Spleen (tissue), 11 donors: ENCODE measurements at regions not wholly inside any gene's neighbourhood (a gene's known extent, or its start where the extent isn't known, plus 50 kb on each side); places are given as distances from the start of the nearest gene placed in this dataset.
"Not testable (repeated sequence)": the region's sequence is repeated elsewhere in the genome, so short reads cannot be mapped to it uniquely, and the experiment has no call there.

Experiments
- DNase-seq: peaks from one replicate; pipeline ENCODE4 v3.0.0-alpha.2; 2020
- H3K27ac ChIP-seq, 8 donors: fragments of 200-600 bp; sonication (generic) in 7 of 8; 1 replicate in 4 of 8; 2 replicates in 4 of 8; pipeline versions ENCODE4 v1.5.0 to v1.8.0; 2016 to 2021; ENCODE audit warnings: inconsistent platforms in 4 of 8, mild to moderate bottlenecking in 4 of 8, moderate library complexity in 1 of 8
- H3K27me3 ChIP-seq, 7 donors: fragments of 200-600 bp; sonication (generic) in 6 of 7; replicated peaks in 1 of 7; 1 replicate in 4 of 7; 2 replicates in 3 of 7; pipeline versions ENCODE4 v1.5.0 to v1.8.0; 2016 to 2021; ENCODE audit warnings: inconsistent platforms in 3 of 7, mild to moderate bottlenecking in 1 of 7
- H3K36me3 ChIP-seq, 6 donors: fragments of 200-600 bp; sonication (generic) in 5 of 6; 1 replicate in 4 of 6; 2 replicates in 2 of 6; pipeline versions ENCODE4 v1.5.0 to v1.8.0; 2016 to 2021; ENCODE audit warnings: inconsistent platforms in 2 of 6
- H3K4me1 ChIP-seq, 6 donors: fragments of 200-600 bp; sonication (generic) in 5 of 6; 1 replicate in 3 of 6; 2 replicates in 3 of 6; pipeline versions ENCODE4 v1.5.0 to v1.8.0; 2016 to 2021; ENCODE audit warnings: inconsistent platforms in 3 of 6
- H3K4me3 ChIP-seq, 8 donors: fragments of 200-600 bp; sonication (generic) in 7 of 8; 1 replicate in 4 of 8; 2 replicates in 4 of 8; pipeline versions ENCODE4 v1.5.0 to v1.8.0; 2016 to 2021; ENCODE audit warnings: inconsistent platforms in 4 of 8, mild to moderate bottlenecking in 4 of 8, moderate library complexity in 2 of 8
- H3K9me3 ChIP-seq, 8 donors: fragments of 200-600 bp; sonication (generic) in 7 of 8; 1 replicate in 4 of 8; 2 replicates in 4 of 8; pipeline versions ENCODE4 v1.5.0 to v1.8.0; 2016 to 2021; ENCODE audit warnings: inconsistent platforms in 4 of 8
- POLR2A ChIP-seq, 3 donors: fragments of 450-650 bp; IDR thresholded peaks; one replicate each; pipeline ENCODE4 v1.5.1; 2017; ENCODE audit warnings: antibody characterized with exemption in 3 of 3, mild to moderate bottlenecking in 1 of 3
- POLR2AphosphoS5 ChIP-seq, 3 donors: sonication (generic); formaldehyde crosslinking; IDR thresholded peaks; one replicate each; pipeline ENCODE4 v1.5.1; 2017; ENCODE audit warnings: antibody characterized with exemption in 3 of 3
- WGBS, 5 donors: extraction: QIAGEN DNeasy Blood & Tissue Kit in 3 of 5; methylation state at CpG; one replicate each; pipeline versions ENCODE4 v1.1.5 to v1.1.7; 2013 to 2018; 5-methylcytosine and 5-hydroxymethylcytosine counted together
- intact Hi-C: fragments of 100-400 bp; cut with DNase I; formaldehyde crosslinking; loops from one replicate; pipeline ENCODE4 v1.15.0; 2023; ENCODE audit warnings: low total_unique reads
- TF ChIP-seq, protein P1 (sequence below), 11 experiments: fragments of 200-600 bp in 7 of 11; fragments of 450-650 bp in 4 of 11; sonication (generic) in 4 of 11; IDR thresholded peaks in 8 of 11; conservative IDR thresholded peaks in 3 of 11; 1 replicate in 7 of 11; 2 replicates in 4 of 11; pipeline versions ENCODE4 v1.4.0 to v1.8.0; 2016 to 2021; ENCODE audit warnings: antibody characterized with exemption in 11 of 11, inconsistent platforms in 4 of 11, mild to moderate bottlenecking in 1 of 11
- donor health status: healthy with polysubstance abuse.
- donor health status: DM: no; HTN: no; CAD: no; lungs with moderate emphysema.
- donor health status: DM: no; HTN: no; CAD: no.
- donor health status: Bipolar disorder and iron deficiency.
- donor health status: healthy.
- donor health status: DM: no; HTN: no; CAD: no.
- donor health status: DM: yes; HTN: yes; CAD: no.

DNA sequence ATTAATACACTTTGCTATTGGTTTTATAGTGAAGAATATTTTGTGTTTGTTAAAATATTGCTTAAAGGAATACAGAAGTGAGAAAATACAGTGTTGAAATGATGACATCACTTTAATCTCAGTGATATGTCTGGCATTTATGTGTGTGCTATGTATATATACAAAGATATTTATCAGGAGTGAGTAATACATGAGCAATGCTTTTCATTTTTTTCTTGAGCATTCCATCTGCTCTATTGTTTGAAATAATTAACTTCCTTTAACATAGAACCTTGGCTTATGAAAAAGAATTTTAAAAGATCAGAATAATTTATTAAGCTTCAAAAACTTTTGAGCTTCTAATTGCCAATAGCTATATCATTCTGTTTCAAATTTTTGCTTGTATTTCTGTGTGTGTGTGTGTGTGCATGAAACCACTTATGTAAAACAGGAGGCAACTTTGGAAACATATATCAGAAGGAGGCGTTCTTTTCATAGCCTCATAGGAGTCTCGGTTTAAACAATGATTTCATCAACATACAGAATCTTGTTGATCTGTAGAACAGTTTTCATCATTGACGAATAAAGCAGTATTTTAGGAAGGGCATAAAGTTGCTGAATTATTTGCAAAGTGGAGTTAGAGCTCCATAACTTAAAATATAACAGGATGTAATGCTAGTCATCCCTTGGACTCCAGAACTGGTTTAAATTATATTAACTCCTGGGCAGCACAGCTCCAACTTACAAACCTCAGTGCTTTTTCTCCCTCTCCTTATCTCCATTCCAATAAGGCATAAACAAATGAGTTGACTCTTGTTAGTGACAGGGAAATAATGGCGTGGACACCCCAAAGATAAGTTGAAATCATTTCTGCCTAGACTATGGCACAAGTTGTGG is 228.4 kb upstream of the DGKB start:
- DNase-seq: no peak
- no peak overlapping the region for H3K27ac ChIP-seq
- no peaks in the 10 kb centered on the region for H3K36me3 ChIP-seq
- 74 to 85% (median 79%) methylated on average over 4 of the region's 4 CpGs for WGBS, 5 donors
- no peak overlapping the region for H3K4me3 ChIP-seq
- intact Hi-C loops: no loop called here
- no peaks in the 10 kb centered on the region for H3K4me1 ChIP-seq
- H3K27me3 ChIP-seq: no peaks in the 10 kb centered on the region
- no peak for TF ChIP-seq POLR2A (IDR thresholded peaks at IDR 0.05)
- TF ChIP-seq, protein P1, sequence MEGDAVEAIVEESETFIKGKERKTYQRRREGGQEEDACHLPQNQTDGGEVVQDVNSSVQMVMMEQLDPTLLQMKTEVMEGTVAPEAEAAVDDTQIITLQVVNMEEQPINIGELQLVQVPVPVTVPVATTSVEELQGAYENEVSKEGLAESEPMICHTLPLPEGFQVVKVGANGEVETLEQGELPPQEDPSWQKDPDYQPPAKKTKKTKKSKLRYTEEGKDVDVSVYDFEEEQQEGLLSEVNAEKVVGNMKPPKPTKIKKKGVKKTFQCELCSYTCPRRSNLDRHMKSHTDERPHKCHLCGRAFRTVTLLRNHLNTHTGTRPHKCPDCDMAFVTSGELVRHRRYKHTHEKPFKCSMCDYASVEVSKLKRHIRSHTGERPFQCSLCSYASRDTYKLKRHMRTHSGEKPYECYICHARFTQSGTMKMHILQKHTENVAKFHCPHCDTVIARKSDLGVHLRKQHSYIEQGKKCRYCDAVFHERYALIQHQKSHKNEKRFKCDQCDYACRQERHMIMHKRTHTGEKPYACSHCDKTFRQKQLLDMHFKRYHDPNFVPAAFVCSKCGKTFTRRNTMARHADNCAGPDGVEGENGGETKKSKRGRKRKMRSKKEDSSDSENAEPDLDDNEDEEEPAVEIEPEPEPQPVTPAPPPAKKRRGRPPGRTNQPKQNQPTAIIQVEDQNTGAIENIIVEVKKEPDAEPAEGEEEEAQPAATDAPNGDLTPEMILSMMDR (IDR thresholded peaks at IDR 0.05 in 8 of 11, conservative IDR thresholded peaks at IDR 0.05 in 3 of 11): no peak
- TF ChIP-seq POLR2AphosphoS5 (IDR thresholded peaks at IDR 0.05): no peak
- no peaks in the 10 kb centered on the region for H3K9me3 ChIP-seq

DNA sequence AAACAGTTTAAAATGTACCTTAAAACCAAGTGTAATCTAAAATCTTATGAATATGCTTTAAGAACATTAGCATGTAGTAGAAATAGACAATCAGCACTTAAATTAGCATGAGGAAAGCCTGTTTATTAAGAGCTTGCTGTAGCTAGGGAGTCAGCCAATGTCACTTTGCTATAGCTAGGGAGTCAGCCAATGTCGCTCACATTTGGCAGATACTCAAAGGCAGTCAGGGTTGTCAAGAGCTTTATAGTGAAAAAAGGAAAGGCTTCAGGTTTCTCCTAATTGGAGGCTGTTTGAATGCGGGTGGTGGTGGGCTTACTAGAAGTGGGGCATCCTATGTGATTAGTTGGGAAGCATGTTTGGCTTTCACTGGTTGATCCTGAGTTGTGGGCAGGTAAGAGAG is 226.2 kb upstream of the DGKB start:
- H3K4me1 ChIP-seq: no peaks in the 10 kb centered on the region
- no peaks in the 10 kb centered on the region for H3K36me3 ChIP-seq
- no peaks in the 10 kb centered on the region for H3K27me3 ChIP-seq
- no peak overlapping the region for H3K4me3 ChIP-seq
- 60 to 94% (median 79%) methylated on average over 2 of the region's 2 CpGs for whole genome bisulfite sequencing, 5 donors
- intact Hi-C loops: no loop called here
- no peak overlapping the region for H3K27ac ChIP-seq
- H3K9me3 ChIP-seq: no peaks in the 10 kb centered on the region
- TF ChIP-seq, protein P1 (IDR thresholded peaks at IDR 0.05 in 8 of 11, conservative IDR thresholded peaks at IDR 0.05 in 3 of 11): no peak
- TF ChIP-seq POLR2AphosphoS5 (IDR thresholded peaks at IDR 0.05) (no peak), POLR2A (IDR thresholded peaks at IDR 0.05) (no peak)
- DNase-seq: no peak

DNA sequence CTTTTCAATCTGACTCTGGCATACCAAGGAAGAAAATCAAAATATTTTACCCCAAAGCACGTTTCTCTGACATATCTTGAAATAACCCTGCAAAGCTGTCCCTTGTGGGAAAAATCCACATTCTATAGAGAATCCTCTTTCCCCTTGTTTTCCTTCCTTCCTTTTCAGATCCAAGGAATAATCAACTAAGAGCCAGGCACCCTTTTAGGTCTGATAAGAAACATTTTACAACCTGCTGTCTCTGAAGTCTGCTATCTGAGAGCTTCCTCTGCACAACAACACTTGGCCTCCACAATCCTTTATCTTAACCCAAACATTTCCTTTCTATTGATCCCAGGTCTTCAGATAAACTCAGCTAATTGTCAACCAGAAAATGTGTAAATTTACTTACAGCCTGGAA is 224.1 kb upstream of the DGKB start:
- H3K9me3 ChIP-seq, H3K27me3 ChIP-seq, H3K4me3 ChIP-seq, DNase-seq, H3K36me3 ChIP-seq, intact Hi-C loops, H3K4me1 ChIP-seq, H3K27ac ChIP-seq: not testable (repeated sequence)
- WGBS, 5 donors: 31 to 55% (median 45%) methylated on average over 1 of the region's 1 CpG

DNA sequence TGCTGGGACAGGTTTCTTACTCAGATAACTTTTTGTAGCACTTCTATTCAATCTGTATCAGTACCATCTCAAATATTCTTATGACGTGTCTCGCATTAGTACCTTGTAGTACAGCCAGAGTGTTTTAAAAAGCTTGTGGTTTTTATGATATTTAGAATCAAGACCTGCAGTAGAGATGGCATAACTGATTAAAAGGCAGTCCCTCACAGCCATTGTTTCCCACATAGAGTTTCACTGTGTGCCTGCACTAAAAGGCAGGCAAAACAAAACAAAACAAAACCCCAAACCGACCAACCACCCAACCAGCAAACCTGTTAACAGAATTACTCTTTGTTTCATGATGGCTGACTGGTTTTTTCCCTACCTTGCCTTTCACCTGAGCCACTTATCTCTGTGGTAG is 221.3 kb upstream of the DGKB start:
- Histone ChIP-seq H3K9me3 (peaks cover 0 to 13% (median 0%) of the 10 kb centered on the region in 8 donors), H3K4me1 (no peaks in the 10 kb centered on the region), H3K4me3 (no peak overlapping the region), H3K27me3 (no peaks in the 10 kb centered on the region), H3K36me3 (no peaks in the 10 kb centered on the region), H3K27ac (no peak overlapping the region)
- 47 to 80% (median 64%) methylated on average over 3 of the region's 3 CpGs for WGBS, 5 donors
- no peak for DNase-seq
- intact Hi-C loops: no loop called here
- TF ChIP-seq POLR2AphosphoS5 (IDR thresholded peaks at IDR 0.05): no peak
- TF ChIP-seq, protein P1 (IDR thresholded peaks at IDR 0.05 in 8 of 11, conservative IDR thresholded peaks at IDR 0.05 in 3 of 11): no peak
- TF ChIP-seq POLR2A (IDR thresholded peaks at IDR 0.05): no peak
